ENCODE measurements at regions not wholly inside any gene's neighbourhood (a gene's known extent, or its start where the extent isn't known, plus 50 kb on each side); places are given as distances from the start of the nearest gene placed in this dataset.

- no peak for DNase-seq (ENCODE audit: low read depth in 2 of 3, low spot score in 1 of 3)
Observed at GRCh38 chr3:117798687-117799386, 1089.3 kb downstream of the TUSC7 start.

GRCh38 chr3:117799387-117799735 lies 1089.8 kb downstream of the TUSC7 start:
- DNase-seq (ENCODE audit: low read depth in 2 of 3, low spot score in 1 of 3) = no peak

- DNase-seq (ENCODE audit: low read depth in 2 of 3, low spot score in 1 of 3) = no peak
Observed at GRCh38 chr3:117801912-117802239, 1092.3 kb downstream of the TUSC7 start.

GRCh38 chr3:117809186-117810081 lies 1099.9 kb downstream of the TUSC7 start:
- no peak for DNase-seq (ENCODE audit: low read depth in 2 of 3, low spot score in 1 of 3)

GRCh38 chr3:117811786-117812185 lies 1102.2 kb downstream of the TUSC7 start:
- DNase-seq (ENCODE audit: low read depth in 2 of 3, low spot score in 1 of 3) = no peak

- no peak for DNase-seq (ENCODE audit: low read depth in 2 of 3, low spot score in 1 of 3)
Observed at GRCh38 chr3:117814975-117815374, 1105.4 kb downstream of the TUSC7 start.

GRCh38 chr3:117817103-117817502 lies 1107.5 kb downstream of the TUSC7 start:
- DNase-seq (ENCODE audit: low read depth in 2 of 3, low spot score in 1 of 3) = no peak

GRCh38 chr3:117818592-117818991 lies 1109.0 kb downstream of the TUSC7 start:
- DNase-seq (ENCODE audit: low read depth in 2 of 3, low spot score in 1 of 3) = no peak

- DNase-seq (ENCODE audit: low read depth in 2 of 3, low spot score in 1 of 3) = no peak
Observed at GRCh38 chr3:117820658-117821299, 1111.2 kb downstream of the TUSC7 start.

GRCh38 chr3:117822416-117822815 lies 1112.8 kb downstream of the TUSC7 start:
- DNase-seq (ENCODE audit: low read depth in 2 of 3, low spot score in 1 of 3) = no peak

GRCh38 chr3:117836296-117836695 lies 1126.7 kb downstream of the TUSC7 start:
- no peak for DNase-seq (ENCODE audit: low read depth in 2 of 3, low spot score in 1 of 3)

- DNase-seq (ENCODE audit: low read depth in 2 of 3, low spot score in 1 of 3) = no peak
Observed at GRCh38 chr3:117837391-117837790, 1127.8 kb downstream of the TUSC7 start.

- DNase-seq (ENCODE audit: low read depth in 2 of 3, low spot score in 1 of 3) = no peak
Observed at GRCh38 chr3:117842086-117842485, 1132.5 kb downstream of the TUSC7 start.

GRCh38 chr3:117843356-117843755 lies 1133.8 kb downstream of the TUSC7 start:
- no peak for DNase-seq (ENCODE audit: low read depth in 2 of 3, low spot score in 1 of 3)

GRCh38 chr3:117844676-117845075 lies 1135.1 kb downstream of the TUSC7 start:
- DNase-seq (ENCODE audit: low read depth in 2 of 3, low spot score in 1 of 3) = no peak

GRCh38 chr3:117846238-117846637 lies 1136.7 kb downstream of the TUSC7 start:
- DNase-seq (ENCODE audit: low read depth in 2 of 3, low spot score in 1 of 3) = no peak

GRCh38 chr3:117848606-117849005 lies 1139.0 kb downstream of the TUSC7 start:
- no peak for DNase-seq (ENCODE audit: low read depth in 2 of 3, low spot score in 1 of 3)

- no peak for DNase-seq (ENCODE audit: low read depth in 2 of 3, low spot score in 1 of 3)
Observed at GRCh38 chr3:117853923-117854668, 1144.5 kb downstream of the TUSC7 start.

- no peak for DNase-seq (ENCODE audit: low read depth in 2 of 3, low spot score in 1 of 3)
Observed at GRCh38 chr3:117856354-117856753, 1146.8 kb downstream of the TUSC7 start.

GRCh38 chr3:117863146-117863545 lies 1153.6 kb downstream of the TUSC7 start:
- no peak for DNase-seq (ENCODE audit: low read depth in 2 of 3, low spot score in 1 of 3)

GRCh38 chr3:117865338-117865737 lies 1155.8 kb downstream of the TUSC7 start:
- no peak for DNase-seq (ENCODE audit: low read depth in 2 of 3, low spot score in 1 of 3)
